GM21381 (cell line): ENCODE measurements at regions not wholly inside any gene's neighbourhood (a gene's known extent, or its start where the extent isn't known, plus 50 kb on each side); places are given as distances from the start of the nearest gene placed in this dataset.

ENCODE experiments used
- ATAC-seq: cut with Tn5 transposase; IDR thresholded peaks from one replicate; pipeline ENCODE4 v1.9.1; 2021; ENCODE audit warnings: mild to moderate bottlenecking, moderate library complexity; ENCODE audit not compliant: unreplicated experiment

- no peak for ATAC-seq
These were observed 195.7 kb upstream of the HS3ST1 start for GRCh38 chr4:11624370-11624769.

- no peak for ATAC-seq
These were observed 195.0 kb upstream of the HS3ST1 start for GRCh38 chr4:11623726-11624037.

GRCh38 chr4:11622961-11623725, 194.4 kb upstream of the HS3ST1 start:
- no peak for ATAC-seq

- no peak for ATAC-seq
These were observed 192.2 kb upstream of the HS3ST1 start for GRCh38 chr4:11620861-11621260.

- ATAC-seq: no peak
These were observed 190.1 kb upstream of the HS3ST1 start for GRCh38 chr4:11618666-11619282.

- no peak for ATAC-seq
These were observed 188.2 kb upstream of the HS3ST1 start for GRCh38 chr4:11616856-11617255.

- no peak for ATAC-seq
These were observed 186.9 kb upstream of the HS3ST1 start for GRCh38 chr4:11615601-11616000.

- no peak for ATAC-seq
These were observed 185.7 kb upstream of the HS3ST1 start for GRCh38 chr4:11614426-11614825.

GRCh38 chr4:11611868-11612267, 183.2 kb upstream of the HS3ST1 start:
- ATAC-seq: no peak

GRCh38 chr4:11609751-11610150, 181.1 kb upstream of the HS3ST1 start:
- ATAC-seq: no peak

GRCh38 chr4:11608992-11609391, 180.3 kb upstream of the HS3ST1 start:
- no peak for ATAC-seq

GRCh38 chr4:11606078-11606477, 177.4 kb upstream of the HS3ST1 start:
- ATAC-seq: no peak

GRCh38 chr4:11605597-11605996, 176.9 kb upstream of the HS3ST1 start:
- no peak for ATAC-seq

GRCh38 chr4:11604821-11605220, 176.1 kb upstream of the HS3ST1 start:
- no peak for ATAC-seq

GRCh38 chr4:11603591-11604194, 175.0 kb upstream of the HS3ST1 start:
- no peak for ATAC-seq

GRCh38 chr4:11602606-11603340, 174.1 kb upstream of the HS3ST1 start:
- no peak for ATAC-seq

- ATAC-seq: no peak
These were observed 170.4 kb upstream of the HS3ST1 start for GRCh38 chr4:11599064-11599463.

GRCh38 chr4:11598591-11598990, 169.9 kb upstream of the HS3ST1 start:
- ATAC-seq: no peak

- ATAC-seq: no peak
These were observed 168.8 kb upstream of the HS3ST1 start for GRCh38 chr4:11597506-11597905.

- ATAC-seq: no peak
These were observed 168.3 kb upstream of the HS3ST1 start for GRCh38 chr4:11596989-11597388.

- no peak for ATAC-seq
These were observed 165.0 kb upstream of the HS3ST1 start for GRCh38 chr4:11593576-11594116.
